Esophagus squamous epithelium (tissue), 5 donors: ENCODE measurements at regions not wholly inside any gene's neighbourhood (a gene's known extent, or its start where the extent isn't known, plus 50 kb on each side); places are given as distances from the start of the nearest gene placed in this dataset.

ENCODE experiments used
- DNase-seq: peaks from one replicate; lab custom pipeline; 2025; lab: John Stamatoyannopoulos, UW
- H3K27ac ChIP-seq, 4 donors: fragments of 200-600 bp; sonication (generic); one replicate each; pipeline ENCODE4 v1.5.1; 2016 to 2019; ENCODE audit warnings: mild to moderate bottlenecking in 1 of 4
- H3K27me3 ChIP-seq, 4 donors: fragments of 200-600 bp; sonication (generic); 1 replicate in 3 of 4; 2 replicates in 1 of 4; pipeline versions ENCODE4 v1.5.1 to v1.6.0; 2017 to 2021; ENCODE audit warnings: antibody characterized with exemption in 1 of 4
- H3K36me3 ChIP-seq, 3 donors: fragments of 200-600 bp; sonication (generic); one replicate each; pipeline ENCODE4 v1.5.1; 2016 to 2019
- H3K4me1 ChIP-seq, 3 donors: fragments of 200-600 bp; sonication (generic); one replicate each; pipeline ENCODE4 v1.5.1; 2017 to 2019
- H3K4me3 ChIP-seq, 4 donors: fragments of 200-600 bp; sonication (generic); 1 replicate in 3 of 4; 2 replicates in 1 of 4; pipeline ENCODE4 v1.5.1; 2016 to 2019; ENCODE audit warnings: mild to moderate bottlenecking in 2 of 4, moderate library complexity in 1 of 4
- H3K9me3 ChIP-seq, 3 donors: fragments of 200-600 bp; sonication (generic); one replicate each; pipeline ENCODE4 v1.5.1; 2016 to 2019
- POLR2A ChIP-seq, 4 donors: fragments of 450-650 bp; IDR thresholded peaks; one replicate each; pipeline ENCODE4 v1.6.1; 2017; ENCODE audit warnings: antibody characterized with exemption in 4 of 4, mild to moderate bottlenecking in 4 of 4, moderate library complexity in 3 of 4
- WGBS, 2 donors: methylation state at CpG; one replicate each; pipeline ENCODE4 v1.1.5; 2018; 5-methylcytosine and 5-hydroxymethylcytosine counted together
- intact Hi-C: fragments of 100-400 bp; cut with DNase I; formaldehyde crosslinking; loops from one replicate; pipeline ENCODE4 v1.15.0; 2022
- TF ChIP-seq, protein P1 (sequence below), 6 experiments: fragments of 450-650 bp in 4 of 6; fragments of 200-600 bp in 2 of 6; sonication (generic) in 2 of 6; IDR thresholded peaks; one replicate each; pipeline ENCODE4 v1.5.1; 2016 to 2019; ENCODE audit warnings: antibody characterized with exemption in 6 of 6, mild to moderate bottlenecking in 4 of 6, moderate library complexity in 4 of 6
- donor health status: DM: yes; HTN: yes; CAD: no.

DNA sequence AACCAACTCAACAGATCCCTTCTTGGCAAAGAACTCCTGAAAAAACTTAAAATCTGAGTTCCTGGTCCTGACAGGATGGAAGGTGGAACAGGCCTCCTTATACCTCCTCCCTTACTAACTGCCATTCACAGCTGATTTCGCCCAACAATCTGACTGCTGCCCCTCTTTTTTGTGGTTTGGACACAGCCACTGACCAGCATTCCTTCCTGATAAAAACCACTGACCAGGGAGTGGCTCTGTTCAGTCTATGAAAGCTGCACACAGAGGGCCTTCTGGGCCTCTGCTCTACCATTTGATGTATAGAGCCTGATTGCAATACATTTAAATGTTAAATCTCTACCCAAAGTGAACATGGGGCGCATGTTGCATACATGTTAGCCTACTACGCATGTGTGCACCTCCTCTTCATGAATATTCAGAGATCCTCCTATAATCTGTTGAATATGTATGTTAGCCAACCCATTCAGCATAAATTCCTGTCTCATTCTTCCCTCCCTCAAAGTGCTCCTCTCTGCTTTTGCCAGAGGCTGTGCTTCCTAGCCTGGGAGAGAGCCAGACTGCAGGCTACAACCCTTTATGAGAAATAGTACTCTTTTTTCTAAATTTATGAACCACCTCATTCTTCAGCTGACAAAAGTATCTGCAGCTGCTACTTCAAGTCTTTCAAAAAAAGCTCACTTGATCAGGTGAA, 93.7 kb upstream of the MRPS30 start:
- no peaks in the 10 kb centered on the region for H3K36me3 ChIP-seq
- no peak for TF ChIP-seq POLR2A (IDR thresholded peaks at IDR 0.05)
- TF ChIP-seq, protein P1, sequence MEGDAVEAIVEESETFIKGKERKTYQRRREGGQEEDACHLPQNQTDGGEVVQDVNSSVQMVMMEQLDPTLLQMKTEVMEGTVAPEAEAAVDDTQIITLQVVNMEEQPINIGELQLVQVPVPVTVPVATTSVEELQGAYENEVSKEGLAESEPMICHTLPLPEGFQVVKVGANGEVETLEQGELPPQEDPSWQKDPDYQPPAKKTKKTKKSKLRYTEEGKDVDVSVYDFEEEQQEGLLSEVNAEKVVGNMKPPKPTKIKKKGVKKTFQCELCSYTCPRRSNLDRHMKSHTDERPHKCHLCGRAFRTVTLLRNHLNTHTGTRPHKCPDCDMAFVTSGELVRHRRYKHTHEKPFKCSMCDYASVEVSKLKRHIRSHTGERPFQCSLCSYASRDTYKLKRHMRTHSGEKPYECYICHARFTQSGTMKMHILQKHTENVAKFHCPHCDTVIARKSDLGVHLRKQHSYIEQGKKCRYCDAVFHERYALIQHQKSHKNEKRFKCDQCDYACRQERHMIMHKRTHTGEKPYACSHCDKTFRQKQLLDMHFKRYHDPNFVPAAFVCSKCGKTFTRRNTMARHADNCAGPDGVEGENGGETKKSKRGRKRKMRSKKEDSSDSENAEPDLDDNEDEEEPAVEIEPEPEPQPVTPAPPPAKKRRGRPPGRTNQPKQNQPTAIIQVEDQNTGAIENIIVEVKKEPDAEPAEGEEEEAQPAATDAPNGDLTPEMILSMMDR (IDR thresholded peaks at IDR 0.05) = no peak
- no peak overlapping the region for H3K4me3 ChIP-seq
- 64 to 71% methylated on average over 3 of the region's 3 CpGs for WGBS, 2 donors
- DNase-seq = no peak
- H3K27me3 ChIP-seq = no peaks in the 10 kb centered on the region
- H3K4me1 ChIP-seq = no peaks in the 10 kb centered on the region
- intact Hi-C loops = no loop called here
- H3K27ac ChIP-seq = no peak overlapping the region
- no peaks in the 10 kb centered on the region for H3K9me3 ChIP-seq

DNA sequence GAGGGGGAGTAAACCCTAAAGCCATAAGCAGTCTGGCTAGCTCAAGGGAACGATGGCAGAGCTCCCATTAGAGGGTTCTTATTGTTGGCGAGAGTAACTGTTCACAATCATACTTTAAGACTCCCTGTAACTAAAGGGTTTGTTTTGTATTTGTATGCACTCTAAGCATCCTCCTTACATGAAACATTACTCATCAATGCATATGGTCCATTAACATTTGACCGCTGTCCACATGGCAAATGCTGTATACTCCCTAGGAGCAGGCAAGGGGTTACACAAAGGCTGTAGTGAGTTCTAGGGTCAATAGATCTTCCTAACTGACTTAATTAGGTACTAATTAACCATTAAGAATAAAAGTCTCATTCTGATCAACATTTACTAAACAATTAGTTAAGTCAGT, 95.3 kb upstream of the MRPS30 start:
- H3K4me1 ChIP-seq = no peaks in the 10 kb centered on the region
- TF ChIP-seq, protein P1 (IDR thresholded peaks at IDR 0.05) = no peak
- TF ChIP-seq POLR2A (IDR thresholded peaks at IDR 0.05) = no peak
- no peak overlapping the region for H3K27ac ChIP-seq
- H3K36me3 ChIP-seq = no peaks in the 10 kb centered on the region
- WGBS, 2 donors = 69 to 79% methylated on average over 3 of the region's 3 CpGs
- no peak overlapping the region for H3K4me3 ChIP-seq
- intact Hi-C loops = no loop called here
- no peak for DNase-seq
- H3K9me3 ChIP-seq = no peaks in the 10 kb centered on the region
- H3K27me3 ChIP-seq = no peaks in the 10 kb centered on the region

DNA sequence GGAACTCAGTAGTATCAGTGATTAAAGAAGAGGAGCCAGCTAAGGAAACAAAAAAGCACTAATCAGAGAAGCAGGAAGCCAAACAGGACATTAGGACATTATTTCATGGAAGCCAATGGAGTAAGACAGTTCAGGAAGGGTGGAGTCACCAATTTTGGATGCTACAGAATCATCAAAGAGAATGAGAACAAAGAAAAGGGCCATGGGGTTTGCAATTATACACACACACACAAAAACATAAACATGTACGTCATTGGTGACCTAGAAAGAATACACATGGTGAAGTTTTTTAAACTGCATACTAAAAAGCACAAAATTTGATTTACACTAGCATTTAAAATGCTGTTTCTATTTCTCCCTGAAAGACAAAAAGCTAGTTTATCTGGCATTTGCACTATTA, 96.8 kb upstream of the MRPS30 start:
- DNase-seq = no peak
- no peaks in the 10 kb centered on the region for H3K27me3 ChIP-seq
- WGBS, 2 donors = 55 to 62% methylated on average over 1 of the region's 1 CpG
- no peak overlapping the region for H3K4me3 ChIP-seq
- no peak overlapping the region for H3K27ac ChIP-seq
- H3K36me3 ChIP-seq = no peaks in the 10 kb centered on the region
- intact Hi-C loops = no loop called here
- no peaks in the 10 kb centered on the region for H3K4me1 ChIP-seq
- no peak for TF ChIP-seq POLR2A (IDR thresholded peaks at IDR 0.05)
- TF ChIP-seq, protein P1 (IDR thresholded peaks at IDR 0.05) = no peak
- no peaks in the 10 kb centered on the region for H3K9me3 ChIP-seq

DNA sequence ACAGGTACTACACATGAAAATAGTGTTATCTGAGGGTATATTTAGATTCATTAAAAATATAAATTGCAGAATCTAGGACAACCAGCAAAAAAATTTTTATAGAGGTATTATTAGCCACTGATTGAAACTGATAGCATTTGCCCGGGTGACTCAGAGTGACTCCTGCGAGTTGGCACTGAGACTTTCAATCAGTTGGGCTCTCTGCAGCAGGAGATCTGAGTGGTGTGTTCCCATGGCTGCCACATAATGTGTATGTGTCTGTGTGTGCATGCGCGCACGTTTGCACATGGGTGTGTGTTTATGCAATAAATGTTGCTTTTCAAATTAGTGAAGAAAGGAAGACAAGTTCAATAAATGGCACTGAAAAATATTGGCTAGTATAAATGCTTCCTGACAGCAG, 100.1 kb upstream of the MRPS30 start:
- 82 to 86% methylated on average over 5 of the region's 5 CpGs for WGBS, 2 donors
- intact Hi-C loops = no loop called here
- no peak overlapping the region for H3K27ac ChIP-seq
- no peak overlapping the region for H3K4me3 ChIP-seq
- no peaks in the 10 kb centered on the region for H3K36me3 ChIP-seq
- no peaks in the 10 kb centered on the region for H3K4me1 ChIP-seq
- no peak for DNase-seq
- H3K27me3 ChIP-seq = no peaks in the 10 kb centered on the region
- H3K9me3 ChIP-seq = no peaks in the 10 kb centered on the region
- TF ChIP-seq, protein P1 (IDR thresholded peaks at IDR 0.05) = no peak
- TF ChIP-seq POLR2A (IDR thresholded peaks at IDR 0.05) = no peak

DNA sequence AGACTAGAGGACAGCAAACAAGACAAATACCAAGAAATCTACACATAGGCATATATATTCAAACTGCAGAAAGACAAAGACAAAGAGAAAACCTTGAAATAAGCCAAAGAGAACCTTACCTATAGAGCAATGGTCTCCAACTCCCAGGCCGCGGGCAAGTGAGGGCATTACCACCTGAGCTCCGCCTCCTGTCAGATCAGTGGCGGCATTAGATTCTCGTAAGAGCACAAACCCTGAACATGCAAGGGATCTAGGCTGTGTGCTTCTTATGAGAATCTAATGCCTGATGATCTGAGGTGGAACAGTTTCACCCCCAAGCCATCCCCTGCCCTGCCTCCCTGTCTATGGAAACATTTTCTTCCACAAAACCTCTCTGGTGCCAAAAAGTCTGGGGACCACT, 101.0 kb upstream of the MRPS30 start:
- no peak for TF ChIP-seq POLR2A (IDR thresholded peaks at IDR 0.05)
- TF ChIP-seq, protein P1 (IDR thresholded peaks at IDR 0.05) = no peak
- no peak overlapping the region for H3K4me3 ChIP-seq
- H3K36me3 ChIP-seq = no peaks in the 10 kb centered on the region
- no peaks in the 10 kb centered on the region for H3K9me3 ChIP-seq
- 83 to 90% methylated on average over 5 of the region's 5 CpGs for WGBS, 2 donors
- H3K27ac ChIP-seq = no peak overlapping the region
- intact Hi-C loops = no loop called here
- DNase-seq = no peak
- H3K27me3 ChIP-seq = no peaks in the 10 kb centered on the region
- H3K4me1 ChIP-seq = no peaks in the 10 kb centered on the region
